ENCODE measurements at regions not wholly inside any gene's neighbourhood (a gene's known extent, or its start where the extent isn't known, plus 50 kb on each side); places are given as distances from the start of the nearest gene placed in this dataset.

GRCh38 chr22:48901324-48901723 is 926.3 kb downstream of the BRD1 start:
- Mint-ChIP-seq H3K36me3 (ENCODE audit: low read depth) (no peaks in the 10 kb centered on the region), H3K4me3 (no peak overlapping the region), H3K9me3 (no peaks in the 10 kb centered on the region), H3K4me1 (no peaks in the 10 kb centered on the region), H3K27me3 (ENCODE audit: low read depth) (no peaks in the 10 kb centered on the region), H3K27ac (ENCODE audit: unreplicated experiment) (no peak overlapping the region)
- DNase-seq (ENCODE audit: low read depth, low spot score), result no peak
- TF ChIP-seq CTCF (conservative IDR thresholded peaks at IDR 0.05), result no peak

GRCh38 chr22:48900626-48901025 is 927.0 kb downstream of the BRD1 start:
- no peak for DNase-seq (ENCODE audit: low read depth, low spot score)
- no peaks in the 10 kb centered on the region for H3K9me3 Mint-ChIP-seq
- H3K36me3 Mint-ChIP-seq (ENCODE audit: low read depth), result no peaks in the 10 kb centered on the region
- no peak overlapping the region for H3K4me3 Mint-ChIP-seq
- H3K27me3 Mint-ChIP-seq (ENCODE audit: low read depth), result no peaks in the 10 kb centered on the region
- H3K27ac Mint-ChIP-seq (ENCODE audit: unreplicated experiment), result no peak overlapping the region
- no peaks in the 10 kb centered on the region for H3K4me1 Mint-ChIP-seq
- TF ChIP-seq CTCF (conservative IDR thresholded peaks at IDR 0.05), result no peak

- Mint-ChIP-seq H3K4me1 (no peaks in the 10 kb centered on the region), H3K27me3 (ENCODE audit: low read depth) (no peaks in the 10 kb centered on the region), H3K27ac (ENCODE audit: unreplicated experiment) (no peak overlapping the region), H3K4me3 (no peak overlapping the region), H3K9me3 (no peaks in the 10 kb centered on the region), H3K36me3 (ENCODE audit: low read depth) (no peaks in the 10 kb centered on the region)
- DNase-seq (ENCODE audit: low read depth, low spot score), result no peak
- TF ChIP-seq CTCF (conservative IDR thresholded peaks at IDR 0.05), result no peak
These were observed 927.4 kb downstream of the BRD1 start for GRCh38 chr22:48900327-48900597.

- Mint-ChIP-seq H3K9me3 (no peaks in the 10 kb centered on the region), H3K27ac (ENCODE audit: unreplicated experiment) (peak overlapping the region; percentile 45), H3K36me3 (ENCODE audit: low read depth) (no peaks in the 10 kb centered on the region), H3K27me3 (ENCODE audit: low read depth) (no peaks in the 10 kb centered on the region), H3K4me1 (no peaks in the 10 kb centered on the region), H3K4me3 (no peak overlapping the region)
- DNase-seq (ENCODE audit: low read depth, low spot score), result no peak
- TF ChIP-seq CTCF (conservative IDR thresholded peaks at IDR 0.05), result no peak
These were observed 927.9 kb downstream of the BRD1 start for GRCh38 chr22:48899523-48900326.

- H3K9me3 Mint-ChIP-seq, result no peaks in the 10 kb centered on the region
- DNase-seq (ENCODE audit: low read depth, low spot score), result no peak
- TF ChIP-seq CTCF (conservative IDR thresholded peaks at IDR 0.05), result no peak
- H3K27me3 Mint-ChIP-seq (ENCODE audit: low read depth), result no peaks in the 10 kb centered on the region
- H3K4me3 Mint-ChIP-seq, result no peak overlapping the region
- H3K36me3 Mint-ChIP-seq (ENCODE audit: low read depth), result no peaks in the 10 kb centered on the region
- H3K27ac Mint-ChIP-seq (ENCODE audit: unreplicated experiment), result no peak overlapping the region
- H3K4me1 Mint-ChIP-seq, result no peaks in the 10 kb centered on the region
These were observed 929.0 kb downstream of the BRD1 start for GRCh38 chr22:48898524-48899250.

All from neural crest cell (in vitro differentiated cells).